H1 (cell line): ENCODE measurements at regions not wholly inside any gene's neighbourhood (a gene's known extent, or its start where the extent isn't known, plus 50 kb on each side); places are given as distances from the start of the nearest gene placed in this dataset.

Source experiments
- ATF3 ChIP-seq: IDR thresholded peaks from 2 replicates; pipeline ENCODE4 v1.6.1; 2011; ENCODE audit warnings: low read depth, mild to moderate bottlenecking, low read length; ENCODE audit not compliant: insufficient read depth
- CEBPB ChIP-seq: IDR thresholded peaks from 2 replicates; pipeline ENCODE4 v1.6.1; 2012; ENCODE audit warnings: low read depth, low read length
- CTCF ChIP-seq, 3 experiments: IDR thresholded peaks; 1 replicate in 2 of 3; 2 replicates in 1 of 3; pipeline versions ENCODE4 v1.5.1 to v1.6.1; 2011; ENCODE audit warnings: low read length in 3 of 3, mild to moderate bottlenecking in 3 of 3, inconsistent platforms in 2 of 3, low read depth in 1 of 3, moderate library complexity in 1 of 3; ENCODE audit not compliant: insufficient read depth in 1 of 3; ENCODE audit errors: control extremely low read depth in 1 of 3
- EZH2 ChIP-seq: fragments of 200-600 bp; sonication (generic); IDR thresholded peaks from 2 replicates; pipeline ENCODE4 v1.7.1; 2012; ENCODE audit warnings: low read depth, mild to moderate bottlenecking, moderate library complexity, low read length, inconsistent platforms; ENCODE audit not compliant: severe bottlenecking
- GTF2F1 ChIP-seq: IDR thresholded peaks from 2 replicates; pipeline ENCODE4 v1.6.1; 2012; ENCODE audit warnings: low read depth, low read length, improper control_type of control experiment, borderline replicate concordance
- JUN ChIP-seq: IDR thresholded peaks from 2 replicates; pipeline ENCODE4 v1.6.1; 2011; ENCODE audit warnings: low read depth, mild to moderate bottlenecking, improper control_type of control experiment, low read length
- MAFK ChIP-seq: IDR thresholded peaks from 2 replicates; pipeline ENCODE4 v1.6.1; 2012; ENCODE audit warnings: low read depth, mild to moderate bottlenecking, improper control_type of control experiment, low read length
- POLR2A ChIP-seq, 2 experiments: IDR thresholded peaks; 1 replicate in 1 of 2; 2 replicates in 1 of 2; pipeline ENCODE4 v1.6.1; 2011; ENCODE audit warnings: low read depth in 2 of 2, low read length in 2 of 2, mild to moderate bottlenecking in 2 of 2; ENCODE audit errors: control extremely low read depth in 1 of 2
- SIN3A ChIP-seq, 2 experiments: IDR thresholded peaks in 1 of 2; conservative IDR thresholded peaks in 1 of 2; 2 replicates each; pipeline ENCODE4 v1.6.1; 2011 to 2012; ENCODE audit warnings: low read length in 2 of 2, improper control_type of control experiment in 1 of 2, low read depth in 1 of 2, mild to moderate bottlenecking in 1 of 2
- SP1 ChIP-seq: IDR thresholded peaks from 2 replicates; pipeline ENCODE4 v1.6.1; 2011; ENCODE audit warnings: low read depth, low read length
- TAF1 ChIP-seq: IDR thresholded peaks from 2 replicates; pipeline ENCODE4 v1.6.1; 2011; ENCODE audit warnings: mild to moderate bottlenecking, low read depth, low read length

- TF ChIP-seq SP1 (no peak), EZH2 (no peak), GTF2F1 (no peak), CTCF (IDR thresholded peaks at IDR 0.05; ENCODE audit: control extremely low read depth in 1 of 3, insufficient read depth in 1 of 3, low read depth in 1 of 3, low read length in 3 of 3) (no peak), ATF3 (no peak), TAF1 (no peak), MAFK (no peak), POLR2A (IDR thresholded peaks at IDR 0.05; ENCODE audit: control extremely low read depth in 1 of 2, low read depth in 2 of 2, low read length in 2 of 2) (no peak), SIN3A (conservative IDR thresholded peaks at IDR 0.05 in 1 of 2, IDR thresholded peaks at IDR 0.05 in 1 of 2; ENCODE audit: low read depth in 1 of 2, low read length in 2 of 2) (no peak), JUN (no peak), CEBPB (no peak)
Observed at GRCh38 chr19:34109596-34109995, 62.7 kb upstream of the LSM14A start.
